HG03442 (cell line): ENCODE measurements at regions not wholly inside any gene's neighbourhood (a gene's known extent, or its start where the extent isn't known, plus 50 kb on each side); places are given as distances from the start of the nearest gene placed in this dataset.

Experiments used
- ATAC-seq: cut with Tn5 transposase; IDR thresholded peaks from one replicate; pipeline ENCODE4 v1.9.1; 2021; ENCODE audit warnings: mild to moderate bottlenecking, moderate library complexity; ENCODE audit not compliant: unreplicated experiment

GRCh38 chr5:11962122-11962521, 57.9 kb upstream of the CTNND2 start:
- no peak for ATAC-seq

GRCh38 chr5:11958321-11958720, 54.1 kb upstream of the CTNND2 start:
- ATAC-seq = no peak

GRCh38 chr5:11955331-11955730, 51.1 kb upstream of the CTNND2 start:
- no peak for ATAC-seq
